ENCODE measurements at regions not wholly inside any gene's neighbourhood (a gene's known extent, or its start where the extent isn't known, plus 50 kb on each side); places are given as distances from the start of the nearest gene placed in this dataset.

GRCh38 chr1:219521325-219521724, 91.6 kb downstream of the ZC3H11B start:
- DNase-seq: no peak

DNA sequence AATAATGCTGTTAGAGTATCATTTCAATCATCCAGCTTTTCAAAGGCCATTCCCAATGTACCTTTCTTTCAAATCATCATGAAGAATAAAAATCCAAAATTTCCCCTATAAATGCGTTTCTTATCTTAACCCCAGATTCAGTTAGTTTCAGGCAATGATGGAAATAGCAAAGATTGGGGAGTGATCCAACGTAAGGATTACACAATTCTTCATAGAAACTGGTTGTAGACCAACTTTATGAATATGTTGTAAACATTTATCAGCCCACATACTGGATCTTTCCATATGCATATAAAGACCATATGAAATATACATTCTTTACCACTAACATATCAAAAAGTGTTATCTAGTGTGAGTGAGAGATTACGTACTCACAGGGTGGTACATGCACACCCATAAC, 92.7 kb downstream of the ZC3H11B start:
- DNase-seq: no peak

- DNase-seq: no peak
Observed at GRCh38 chr1:219518907-219519248, 94.0 kb downstream of the ZC3H11B start.

GRCh38 chr1:219518168-219518906, 94.6 kb downstream of the ZC3H11B start:
- DNase-seq: no peak

DNA sequence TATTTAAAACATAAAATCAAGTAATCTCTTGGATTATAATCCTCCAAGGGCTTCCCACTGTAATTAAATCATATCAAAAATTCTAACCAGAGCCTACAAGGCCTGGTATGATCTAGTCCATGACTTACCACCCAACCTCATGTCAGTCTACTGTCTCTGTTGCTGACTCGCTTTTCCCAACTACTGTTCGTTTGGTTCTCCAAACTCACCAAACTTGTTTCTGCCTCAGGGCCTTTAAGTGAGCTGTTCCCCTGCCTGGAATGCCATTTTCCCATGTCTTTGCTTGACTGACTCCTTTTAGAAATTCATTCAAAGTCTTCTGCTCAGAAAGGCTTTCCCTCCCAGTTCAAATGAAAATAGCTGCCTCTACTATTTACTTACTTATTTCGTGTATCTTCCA, 95.9 kb downstream of the ZC3H11B start:
- DNase-seq: no peak

DNA sequence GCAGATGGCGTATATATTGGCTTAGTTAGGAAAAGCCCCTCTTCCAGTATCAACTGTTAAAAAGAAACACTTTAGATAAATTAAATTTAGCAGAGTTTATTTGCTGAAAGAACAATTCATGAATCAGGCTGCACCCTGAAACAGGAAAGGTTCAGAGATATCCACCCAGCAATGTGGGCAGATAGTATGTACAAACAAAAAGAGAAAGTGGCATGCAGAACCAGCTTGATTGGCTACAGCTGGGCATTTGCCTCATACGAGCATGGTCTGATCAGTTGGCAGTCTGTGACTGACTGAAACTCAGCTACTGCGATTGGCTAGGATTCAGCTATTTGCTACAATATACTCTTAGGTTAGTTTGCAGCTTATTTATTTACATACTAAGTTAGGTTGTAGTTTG, 98.2 kb downstream of the ZC3H11B start:
- DNase-seq: no peak

GRCh38 chr1:219507437-219507836, 105.5 kb downstream of the ZC3H11B start:
- no peak for DNase-seq

- no peak for DNase-seq
Observed at GRCh38 chr1:219506936-219507335, 106.0 kb downstream of the ZC3H11B start.

GRCh38 chr1:219506473-219506899, 106.4 kb downstream of the ZC3H11B start:
- DNase-seq: no peak

GRCh38 chr1:219505886-219506285, 107.0 kb downstream of the ZC3H11B start:
- no peak for DNase-seq

- DNase-seq: no peak
Observed at GRCh38 chr1:219503604-219504003, 109.3 kb downstream of the ZC3H11B start.

GRCh38 chr1:219500327-219500897, 112.5 kb downstream of the ZC3H11B start:
- DNase-seq: no peak

GRCh38 chr1:219498666-219499065, 114.2 kb downstream of the ZC3H11B start:
- DNase-seq: no peak

DNA sequence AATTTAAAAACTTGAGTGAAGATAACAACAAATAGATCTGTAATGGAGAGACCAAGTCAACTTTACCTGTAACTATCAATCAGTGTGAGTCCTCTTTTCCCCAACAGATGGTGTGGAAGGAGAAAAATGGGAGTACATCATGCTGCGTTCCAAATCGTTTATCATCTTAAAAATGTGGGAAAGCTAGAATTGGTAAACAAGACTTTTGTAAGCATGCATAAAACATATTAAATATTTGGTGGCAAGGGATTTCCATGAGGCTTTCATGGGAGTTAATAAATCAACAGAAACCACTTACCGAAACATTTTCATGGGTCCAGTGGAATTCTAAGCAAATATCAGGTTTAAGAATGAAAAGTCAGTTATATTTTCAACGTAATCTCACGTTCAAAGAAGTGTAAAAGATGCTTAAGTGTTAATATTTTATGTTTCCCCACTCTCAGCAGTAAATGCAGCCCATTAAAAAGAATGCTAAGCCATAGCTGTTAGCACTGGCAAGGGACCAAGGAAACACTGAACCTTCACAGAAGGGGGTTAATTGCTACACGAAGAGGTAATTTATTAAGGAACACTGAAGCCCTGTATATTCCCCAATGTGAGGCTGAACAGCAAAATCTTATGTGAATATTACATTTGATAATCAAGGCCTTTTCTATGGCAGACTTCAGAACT, 117.0 kb downstream of the ZC3H11B start:
- DNase-seq: no peak

GRCh38 chr1:219492717-219493116, 120.2 kb downstream of the ZC3H11B start:
- DNase-seq: no peak

GRCh38 chr1:219490566-219490965, 122.3 kb downstream of the ZC3H11B start:
- DNase-seq: no peak

DNA sequence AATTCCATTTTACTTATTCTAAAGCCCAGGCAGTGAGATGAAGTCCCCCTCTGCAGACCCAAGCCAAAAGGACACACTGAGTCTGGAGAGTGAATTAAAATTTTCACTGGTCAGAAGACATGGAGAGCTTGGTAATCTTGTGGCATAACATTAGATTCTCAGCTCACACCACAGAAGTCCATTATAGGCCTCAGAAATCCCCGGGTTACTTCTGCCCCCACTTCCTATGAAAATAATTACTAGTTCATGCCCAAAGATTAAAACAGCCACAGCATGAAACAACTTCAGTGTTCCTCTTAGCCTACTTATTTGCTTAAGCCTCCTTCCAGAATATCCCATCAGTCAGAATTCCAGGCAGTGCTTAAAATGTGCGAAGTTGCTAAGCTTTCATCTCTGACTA, 123.3 kb downstream of the ZC3H11B start:
- DNase-seq: no peak

DNA sequence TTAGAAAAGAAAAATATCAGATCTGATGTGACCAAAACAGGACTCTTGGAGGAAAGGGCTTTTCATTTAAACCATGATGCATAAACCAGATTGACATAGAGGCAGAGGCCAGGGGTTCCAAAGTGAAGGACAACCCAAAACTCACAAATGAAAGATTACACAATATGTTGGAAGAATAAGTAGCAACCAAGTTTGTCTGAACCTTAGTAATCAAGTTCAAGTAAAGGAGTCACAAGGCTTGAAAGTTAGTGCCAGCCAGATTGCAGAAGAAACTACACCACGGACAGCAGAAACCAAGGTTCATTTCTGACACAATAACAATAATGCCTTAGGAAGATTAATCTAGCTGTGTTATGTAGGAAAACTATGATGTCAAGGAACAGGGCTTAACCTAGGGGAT, 124.6 kb downstream of the ZC3H11B start:
- no peak for DNase-seq

- DNase-seq: no peak
Observed at GRCh38 chr1:219483530-219483929, 129.4 kb downstream of the ZC3H11B start.

GRCh38 chr1:219480011-219480410, 132.9 kb downstream of the ZC3H11B start:
- DNase-seq: no peak

DNA sequence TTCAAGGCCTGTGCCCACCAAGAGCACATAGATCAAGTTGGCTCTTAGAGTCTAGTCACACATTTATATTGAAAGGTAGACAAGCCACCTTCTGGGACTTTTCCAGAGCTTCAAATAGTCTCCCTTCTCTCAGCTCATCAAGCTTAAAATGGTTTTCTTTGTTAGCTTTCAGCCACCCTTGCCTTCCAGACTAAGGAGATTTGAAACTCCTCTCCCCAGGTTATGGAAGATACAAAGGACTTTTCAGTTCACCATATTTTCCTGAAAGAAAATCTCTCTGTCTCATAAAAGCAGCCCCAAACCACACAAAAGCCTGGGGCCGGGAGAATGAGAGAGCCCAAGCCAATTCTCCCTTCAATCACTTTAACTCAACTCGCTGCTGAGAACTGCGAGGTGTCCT, 134.1 kb downstream of the ZC3H11B start:
- DNase-seq: no peak

DNA sequence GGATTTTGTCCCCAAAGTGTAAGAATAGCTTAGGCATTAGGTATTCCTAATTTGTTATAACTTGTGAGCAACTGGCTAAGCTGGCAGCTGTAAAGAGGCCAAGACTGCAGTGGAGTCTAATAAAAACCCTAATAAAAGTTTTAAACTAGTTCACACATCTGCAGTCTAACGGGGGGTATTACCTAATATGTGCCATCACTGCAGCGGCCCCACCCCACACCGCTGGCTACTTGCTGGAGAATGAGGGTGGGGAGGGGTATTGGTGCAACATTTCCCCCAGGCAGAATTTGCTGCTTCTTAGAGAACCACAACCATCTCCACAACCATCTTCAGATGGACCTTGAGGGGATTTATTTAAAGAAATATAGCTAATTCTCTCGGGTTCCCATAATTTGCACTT, 135.0 kb downstream of the ZC3H11B start:
- DNase-seq: no peak

DNA sequence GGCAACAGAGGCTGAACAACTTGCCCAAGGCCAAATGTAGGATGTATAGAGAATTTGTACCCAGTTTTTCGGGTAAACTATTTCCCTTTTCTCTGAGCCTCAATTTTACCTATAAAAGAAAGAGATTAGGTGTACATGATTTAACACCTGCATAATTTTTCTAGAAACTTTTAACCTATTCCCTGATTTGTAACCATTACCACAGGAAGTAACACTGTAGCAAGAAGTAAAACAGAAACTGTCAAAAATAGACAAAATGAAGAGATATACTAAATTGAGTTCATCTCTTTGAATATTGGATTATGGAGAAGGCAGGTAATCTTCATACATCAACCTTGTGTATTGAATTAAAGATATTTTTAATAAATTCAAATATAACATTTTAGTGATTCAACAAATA, 136.2 kb downstream of the ZC3H11B start:
- DNase-seq: no peak

- no peak for DNase-seq
Observed at GRCh38 chr1:219476116-219476515, 136.8 kb downstream of the ZC3H11B start.

DNA sequence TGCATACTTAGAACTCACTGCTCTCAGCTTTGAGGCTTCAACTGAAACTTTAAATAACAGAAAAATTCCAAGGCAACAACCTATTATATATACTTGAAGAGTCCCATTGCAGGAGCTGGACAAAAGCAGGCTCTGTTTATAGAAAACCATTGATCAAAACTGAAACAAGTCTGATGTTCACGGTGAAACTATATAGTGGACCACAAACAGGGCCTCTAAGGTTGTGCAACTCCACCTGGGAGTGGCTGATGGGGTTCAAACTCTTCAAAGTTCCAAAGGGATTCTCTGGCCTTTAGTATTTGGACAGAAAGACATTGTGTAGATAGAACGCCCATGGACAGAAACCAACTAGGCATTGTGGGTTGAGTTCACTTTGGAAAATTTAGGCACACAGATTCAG, 140.3 kb downstream of the ZC3H11B start:
- no peak for DNase-seq
